ENCODE measurements at regions not wholly inside any gene's neighbourhood (a gene's known extent, or its start where the extent isn't known, plus 50 kb on each side); places are given as distances from the start of the nearest gene placed in this dataset.
"Not testable (repeated sequence)": the region's sequence is repeated elsewhere in the genome, so short reads cannot be mapped to it uniquely, and the experiment has no call there.

DNA sequence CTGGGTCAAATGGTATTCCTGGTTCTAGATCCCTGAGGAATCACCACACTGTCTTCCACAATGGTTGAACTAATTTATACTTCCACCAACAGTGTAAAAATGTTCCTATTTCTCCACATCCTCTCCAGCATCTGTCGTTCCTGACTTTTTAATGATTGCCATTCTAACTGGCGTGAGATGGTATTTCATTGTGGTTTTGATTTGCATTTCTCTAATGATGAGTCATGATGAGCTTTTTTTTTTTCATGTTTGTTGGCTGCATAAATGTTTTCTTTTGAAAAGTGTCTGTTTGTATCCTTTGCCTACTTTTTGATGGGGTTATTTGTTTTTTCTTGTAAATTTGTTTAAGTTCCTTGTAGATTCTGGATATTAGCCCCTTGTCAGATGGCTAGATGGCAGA is 214.4 kb upstream of the HS3ST1 start:
- TF ChIP-seq RAD21 (IDR thresholded peaks at IDR 0.05; ENCODE audit: low read length); MXI1 (IDR thresholded peaks at IDR 0.05; ENCODE audit: borderline replicate concordance, low read depth, low read length); POLR2A (IDR thresholded peaks at IDR 0.05; ENCODE audit: low read depth, low read length); RFX5 (IDR thresholded peaks at IDR 0.05; ENCODE audit: low read depth, low read length); SMC3 (IDR thresholded peaks at IDR 0.05; ENCODE audit: low read depth, low read length); CEBPB (IDR thresholded peaks at IDR 0.05; ENCODE audit: low read depth, low read length); RCOR1 (IDR thresholded peaks at IDR 0.05; ENCODE audit: insufficient replicate concordance, low read length); BHLHE40 (IDR thresholded peaks at IDR 0.05; ENCODE audit: low read depth, low read length); MAZ (IDR thresholded peaks at IDR 0.05; ENCODE audit: borderline replicate concordance, low read depth, low read length); MAFK (IDR thresholded peaks at IDR 0.05; ENCODE audit: low read depth, low read length); FOS (IDR thresholded peaks at IDR 0.05; ENCODE audit: low read depth, low read length); NFE2L2 (IDR thresholded peaks at IDR 0.05; ENCODE audit: low read depth, low read length): not testable (repeated sequence)
- TF ChIP-seq, protein P1, sequence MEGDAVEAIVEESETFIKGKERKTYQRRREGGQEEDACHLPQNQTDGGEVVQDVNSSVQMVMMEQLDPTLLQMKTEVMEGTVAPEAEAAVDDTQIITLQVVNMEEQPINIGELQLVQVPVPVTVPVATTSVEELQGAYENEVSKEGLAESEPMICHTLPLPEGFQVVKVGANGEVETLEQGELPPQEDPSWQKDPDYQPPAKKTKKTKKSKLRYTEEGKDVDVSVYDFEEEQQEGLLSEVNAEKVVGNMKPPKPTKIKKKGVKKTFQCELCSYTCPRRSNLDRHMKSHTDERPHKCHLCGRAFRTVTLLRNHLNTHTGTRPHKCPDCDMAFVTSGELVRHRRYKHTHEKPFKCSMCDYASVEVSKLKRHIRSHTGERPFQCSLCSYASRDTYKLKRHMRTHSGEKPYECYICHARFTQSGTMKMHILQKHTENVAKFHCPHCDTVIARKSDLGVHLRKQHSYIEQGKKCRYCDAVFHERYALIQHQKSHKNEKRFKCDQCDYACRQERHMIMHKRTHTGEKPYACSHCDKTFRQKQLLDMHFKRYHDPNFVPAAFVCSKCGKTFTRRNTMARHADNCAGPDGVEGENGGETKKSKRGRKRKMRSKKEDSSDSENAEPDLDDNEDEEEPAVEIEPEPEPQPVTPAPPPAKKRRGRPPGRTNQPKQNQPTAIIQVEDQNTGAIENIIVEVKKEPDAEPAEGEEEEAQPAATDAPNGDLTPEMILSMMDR (conservative IDR thresholded peaks at IDR 0.05; ENCODE audit: low read depth, low read length): not testable (repeated sequence)
- TF ChIP-seq, protein P2, sequence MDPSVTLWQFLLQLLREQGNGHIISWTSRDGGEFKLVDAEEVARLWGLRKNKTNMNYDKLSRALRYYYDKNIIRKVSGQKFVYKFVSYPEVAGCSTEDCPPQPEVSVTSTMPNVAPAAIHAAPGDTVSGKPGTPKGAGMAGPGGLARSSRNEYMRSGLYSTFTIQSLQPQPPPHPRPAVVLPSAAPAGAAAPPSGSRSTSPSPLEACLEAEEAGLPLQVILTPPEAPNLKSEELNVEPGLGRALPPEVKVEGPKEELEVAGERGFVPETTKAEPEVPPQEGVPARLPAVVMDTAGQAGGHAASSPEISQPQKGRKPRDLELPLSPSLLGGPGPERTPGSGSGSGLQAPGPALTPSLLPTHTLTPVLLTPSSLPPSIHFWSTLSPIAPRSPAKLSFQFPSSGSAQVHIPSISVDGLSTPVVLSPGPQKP (IDR thresholded peaks at IDR 0.05; ENCODE audit: borderline replicate concordance, low read depth, low read length): not testable (repeated sequence)
